T47D (cell line): ENCODE measurements at regions not wholly inside any gene's neighbourhood (a gene's known extent, or its start where the extent isn't known, plus 50 kb on each side); places are given as distances from the start of the nearest gene placed in this dataset.

ENCODE experiments used
- DNase-seq, 2 experiments: peaks; one replicate each; pipeline versions ENCODE4 v3.0.0 to v3.0.0-alpha.2; 2011 to 2012; ENCODE audit warnings: low read depth in 1 of 2, low spot score in 1 of 2
- JUND ChIP-seq: IDR thresholded peaks from 2 replicates; pipeline ENCODE4 v1.6.1; 2012; ENCODE audit warnings: low read depth
- in situ Hi-C: cut with HindIII; loops from 2 replicates; pipeline ENCODE4 v1.10.0; 2016; ENCODE audit warnings: low sequenced_read_pairs, low pct_unique_long_range_greater_than_20kb

DNA sequence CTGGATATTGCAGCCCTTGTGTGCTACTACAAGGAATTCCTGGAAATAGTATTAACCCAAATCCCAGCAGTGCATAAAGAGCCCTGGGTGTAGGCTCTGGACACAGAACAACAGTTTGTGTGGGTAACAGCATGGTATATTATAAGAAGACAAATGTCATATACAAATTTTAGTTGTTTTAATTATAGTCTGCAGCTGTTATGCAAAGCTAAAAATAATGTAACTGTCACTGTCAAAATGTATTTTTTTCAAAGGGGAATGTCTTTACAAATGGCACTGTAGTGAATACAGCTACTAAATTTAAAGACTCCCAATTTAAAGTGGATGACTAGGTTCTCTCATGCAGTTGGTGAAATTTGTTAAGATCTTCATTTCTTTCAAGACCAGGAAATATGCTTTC, 339.0 kb downstream of the GPR37 start:
- TF ChIP-seq JUND = no peak
- DNase-seq = no peak
- in situ Hi-C loops = no loop called here

DNA sequence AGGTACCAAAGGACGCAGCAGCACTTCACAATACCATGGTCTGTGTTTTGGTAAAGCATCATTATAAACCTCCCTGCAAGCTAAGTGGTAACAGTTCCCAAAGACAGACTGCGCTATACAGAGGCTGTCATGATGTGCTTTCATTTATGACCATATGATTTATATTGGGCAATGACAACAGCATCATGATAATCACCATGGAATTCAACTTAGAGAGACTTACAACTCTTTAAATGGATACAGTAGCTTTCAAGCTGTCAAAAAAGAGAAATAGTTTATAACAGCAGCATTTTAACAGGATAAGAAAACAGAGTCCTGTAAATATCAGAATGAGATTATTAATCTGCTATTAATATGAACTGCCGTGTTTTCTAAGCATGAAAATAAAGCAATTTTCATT, 341.7 kb downstream of the GPR37 start:
- in situ Hi-C loops = no loop called here
- DNase-seq = no peak

DNA sequence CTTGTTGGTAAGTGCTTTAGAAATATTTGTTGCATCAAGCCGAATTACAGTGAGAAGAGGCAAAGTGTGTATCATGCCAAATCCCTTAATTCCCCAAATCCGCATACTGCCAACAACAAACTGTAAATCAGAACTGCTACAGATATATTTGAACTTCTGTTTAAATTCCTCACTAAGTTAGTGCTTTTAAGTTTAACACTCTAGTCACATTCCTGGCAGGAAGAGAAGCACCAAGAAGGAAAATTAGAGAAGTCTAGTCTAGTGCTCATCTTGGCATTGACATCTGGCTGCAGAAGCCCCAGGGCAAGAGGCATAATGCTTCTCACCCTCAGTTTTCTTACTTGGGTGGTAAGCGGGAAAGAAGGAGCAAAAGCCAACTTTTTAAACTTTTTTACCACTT, 343.5 kb downstream of the GPR37 start:
- TF ChIP-seq JUND = no peak
- in situ Hi-C loops = no loop called here
- no peak for DNase-seq

More for the DNA sequence above, 341.7 kb downstream of the GPR37 start:
- TF ChIP-seq JUND = no peak

DNA sequence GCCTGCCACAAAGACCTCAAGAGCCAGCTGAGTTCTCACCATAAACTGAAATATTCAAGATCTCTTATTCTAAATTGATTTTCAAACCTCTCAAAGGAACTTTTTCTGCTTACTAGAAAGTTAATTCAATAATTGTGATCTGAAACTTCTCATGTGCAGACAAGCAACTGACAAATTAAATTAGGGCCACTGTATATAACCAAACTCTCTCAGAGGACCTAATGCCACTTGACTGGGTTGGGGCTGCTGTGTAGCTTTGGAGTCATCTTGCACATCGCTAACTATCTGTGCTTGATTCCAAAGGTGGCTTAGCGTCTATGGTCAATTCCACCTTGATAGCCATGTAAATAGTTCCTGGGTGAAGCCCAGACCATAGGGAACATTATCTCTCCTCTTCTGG, 345.2 kb downstream of the GPR37 start:
- DNase-seq = no peak
- in situ Hi-C loops = no loop called here
- TF ChIP-seq JUND = no peak

DNA sequence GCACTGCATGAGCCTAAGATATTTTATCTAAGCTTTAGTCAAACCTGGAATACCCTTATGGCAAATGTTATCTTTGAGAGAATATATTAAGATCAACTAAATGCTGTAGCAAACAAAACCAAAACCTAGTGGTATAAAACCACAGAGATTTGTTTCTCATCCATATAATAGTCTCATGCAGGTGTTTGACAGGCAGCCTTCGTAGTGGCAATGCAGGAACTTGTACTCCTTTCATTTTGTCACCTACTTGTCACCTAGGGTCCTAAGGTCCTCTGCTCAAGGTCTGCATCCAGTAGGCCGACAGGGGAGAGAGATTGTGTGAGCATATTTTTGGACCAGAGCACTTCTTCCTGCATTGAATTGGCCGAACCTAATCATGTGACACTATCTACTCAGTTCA, 352.6 kb downstream of the GPR37 start:
- in situ Hi-C loops = no loop called here
- no peak for DNase-seq
- no peak for TF ChIP-seq JUND

DNA sequence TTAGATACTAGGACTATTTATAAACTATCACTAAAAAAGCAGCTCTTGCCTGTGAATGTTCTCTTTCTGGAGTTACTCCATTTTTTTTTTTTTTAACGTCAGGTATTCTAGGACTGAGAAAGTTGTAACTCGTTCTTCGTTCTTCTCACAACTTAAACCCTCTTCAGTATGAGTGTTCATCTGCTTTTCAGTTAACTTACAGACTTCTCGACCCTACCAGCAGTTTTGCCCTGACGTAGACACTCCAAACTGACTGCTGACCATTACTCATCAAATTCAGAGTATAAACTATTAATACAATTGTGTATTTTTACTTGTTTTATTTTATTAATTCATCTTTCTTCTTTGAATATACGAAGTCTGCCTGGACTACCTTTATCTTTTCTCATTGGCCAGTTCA, 353.1 kb downstream of the GPR37 start:
- in situ Hi-C loops = no loop called here

DNA sequence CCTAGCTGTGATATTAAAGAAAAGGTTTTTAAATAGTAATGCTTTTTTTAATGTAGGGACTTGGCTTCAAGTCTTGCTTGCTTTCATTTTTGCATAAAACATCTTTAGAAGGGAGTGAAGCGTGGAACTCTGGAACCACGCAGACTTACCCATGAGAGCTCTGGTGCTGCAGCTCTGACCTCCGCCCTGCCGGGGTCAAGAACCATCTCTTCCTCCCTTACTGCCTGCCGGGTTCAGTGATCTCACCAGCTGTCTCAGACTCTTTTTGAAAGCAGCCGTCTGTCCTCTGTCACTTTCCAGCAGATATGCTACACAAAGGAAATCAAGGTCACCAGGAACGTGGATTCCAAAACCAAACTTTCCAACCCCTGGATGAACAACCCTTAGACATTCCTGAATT, 353.8 kb downstream of the GPR37 start:
- TF ChIP-seq JUND = no peak
- DNase-seq = no peak
- in situ Hi-C loops = no loop called here

More for the DNA sequence above, 353.1 kb downstream of the GPR37 start:
- no peak for DNase-seq
- no peak for TF ChIP-seq JUND

DNA sequence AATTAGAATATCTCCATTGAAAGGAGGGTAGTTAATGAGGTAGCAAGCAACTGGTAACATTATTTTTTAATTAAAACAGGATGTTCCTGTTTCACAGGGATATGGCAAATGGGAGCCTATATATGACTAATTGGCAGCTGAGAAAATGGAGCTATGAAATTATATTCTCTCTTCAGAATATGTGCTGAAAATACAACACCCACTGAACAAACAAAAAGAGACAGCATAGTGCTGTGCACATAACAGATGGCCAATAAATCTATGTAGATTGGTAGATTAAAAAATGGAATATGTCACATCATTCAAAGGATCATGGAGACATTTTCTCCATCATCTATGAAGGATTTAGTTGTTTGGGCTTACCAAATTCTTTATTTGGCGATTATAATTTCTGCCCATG, 362.0 kb downstream of the GPR37 start:
- no peak for TF ChIP-seq JUND
- in situ Hi-C loops = no loop called here
- no peak for DNase-seq

DNA sequence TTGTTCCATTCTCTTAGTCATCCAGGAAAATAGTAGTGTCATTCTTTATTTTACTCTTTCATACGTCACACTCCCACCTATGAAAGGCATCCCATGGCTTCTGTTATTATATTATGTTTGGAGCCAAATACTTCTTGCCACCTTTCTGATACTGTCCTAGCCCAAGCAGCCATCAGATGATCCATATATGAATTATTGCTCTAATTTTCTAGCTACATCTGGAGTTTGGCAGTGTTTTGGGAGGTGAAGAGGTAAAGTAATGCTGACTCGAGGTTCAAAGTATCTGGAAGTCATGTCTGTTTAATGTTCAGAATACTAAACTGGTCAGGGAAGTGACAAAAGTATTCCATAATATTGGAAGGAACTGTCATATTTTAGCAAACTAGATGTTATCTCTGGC, 362.5 kb downstream of the GPR37 start:
- no peak for DNase-seq
- in situ Hi-C loops = no loop called here
- no peak for TF ChIP-seq JUND

DNA sequence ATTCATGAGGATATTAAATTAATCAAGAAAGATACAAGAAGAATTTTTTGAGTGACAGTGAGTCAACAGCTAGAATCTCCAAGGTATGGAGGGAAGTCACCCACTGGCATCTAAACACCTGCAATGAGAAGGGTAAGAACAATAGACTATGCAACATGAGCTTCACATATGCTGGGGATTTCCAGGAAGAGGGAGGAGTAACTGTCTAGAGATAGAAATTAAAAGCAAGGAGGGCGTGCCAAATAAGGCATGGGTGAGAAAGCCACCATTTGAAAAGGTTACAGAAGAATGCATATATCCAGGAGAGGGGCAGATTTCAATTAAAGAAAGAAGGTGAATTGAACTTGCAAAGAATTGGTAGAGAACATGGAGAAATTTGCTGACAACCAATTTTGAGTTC, 365.7 kb downstream of the GPR37 start:
- DNase-seq = no peak
- in situ Hi-C loops = no loop called here
- TF ChIP-seq JUND = no peak

DNA sequence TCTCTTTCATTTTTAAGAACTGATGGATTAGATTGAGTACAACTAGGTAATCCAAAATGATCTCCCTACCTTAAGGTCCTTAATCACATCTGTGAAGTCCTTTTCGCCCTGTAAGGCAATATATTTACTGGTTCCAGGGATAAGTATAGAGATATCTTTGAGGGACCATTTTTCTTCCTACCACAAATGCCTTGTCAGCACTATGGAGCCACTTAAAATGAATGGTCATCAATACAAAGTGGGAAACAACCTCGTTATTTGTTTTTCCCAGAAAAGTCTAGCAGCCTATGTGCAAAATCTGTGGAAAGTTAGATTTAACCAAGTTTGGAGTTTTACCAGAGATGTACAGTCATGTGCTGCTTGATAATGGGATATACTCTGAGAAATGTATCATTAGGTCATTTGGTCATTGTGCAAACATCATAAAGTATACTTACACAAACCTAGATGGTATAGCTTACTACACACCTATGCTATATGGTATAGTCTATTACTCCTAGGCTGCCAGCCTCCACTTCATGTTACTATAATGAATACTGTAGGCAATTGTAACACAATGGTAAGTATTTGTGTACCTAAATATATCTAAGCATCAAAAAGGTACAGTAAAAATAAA, 366.2 kb upstream of the TMEM229A start:
- DNase-seq = no peak
- in situ Hi-C loops = no loop called here
- no peak for TF ChIP-seq JUND

DNA sequence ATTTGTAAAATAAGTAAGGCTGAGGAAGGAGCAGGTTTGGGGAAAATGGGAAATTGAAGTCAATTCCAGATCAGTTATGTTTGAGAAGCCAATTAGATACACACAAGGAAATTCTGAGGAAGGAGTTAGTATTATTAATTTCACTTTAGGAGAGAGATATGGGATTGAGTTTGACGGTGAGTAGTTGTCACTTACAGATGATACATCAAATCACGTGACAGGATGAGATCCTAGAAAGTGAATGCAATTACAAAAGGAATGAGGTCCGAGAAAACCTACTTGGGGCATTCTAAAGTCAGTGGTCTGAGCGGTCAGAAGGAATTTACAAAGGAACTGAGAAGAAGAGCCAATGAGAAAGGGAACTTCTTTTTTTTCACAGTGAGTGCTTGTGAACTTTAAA, 364.3 kb upstream of the TMEM229A start:
- no peak for TF ChIP-seq JUND
- no peak for DNase-seq
- in situ Hi-C loops = no loop called here

DNA sequence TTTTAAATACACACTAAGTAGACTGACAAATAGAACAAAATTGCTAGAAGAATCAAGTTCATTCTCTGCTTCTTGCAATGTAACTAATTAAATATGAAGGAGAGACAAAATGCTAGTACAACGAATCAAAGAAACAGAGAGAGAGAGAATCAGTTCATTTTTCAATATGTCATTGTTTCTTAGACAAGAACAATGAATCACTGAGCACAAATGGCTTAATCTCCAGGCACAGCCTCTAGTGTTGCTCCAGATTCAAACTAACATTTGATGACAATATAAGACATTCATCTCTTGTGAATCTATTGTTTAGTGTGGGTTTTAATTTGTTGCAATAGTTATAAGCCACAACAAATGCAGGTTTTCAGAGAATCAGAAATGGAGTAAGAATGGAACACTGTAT, 357.4 kb upstream of the TMEM229A start:
- no peak for TF ChIP-seq JUND
- in situ Hi-C loops = no loop called here
- DNase-seq = no peak

DNA sequence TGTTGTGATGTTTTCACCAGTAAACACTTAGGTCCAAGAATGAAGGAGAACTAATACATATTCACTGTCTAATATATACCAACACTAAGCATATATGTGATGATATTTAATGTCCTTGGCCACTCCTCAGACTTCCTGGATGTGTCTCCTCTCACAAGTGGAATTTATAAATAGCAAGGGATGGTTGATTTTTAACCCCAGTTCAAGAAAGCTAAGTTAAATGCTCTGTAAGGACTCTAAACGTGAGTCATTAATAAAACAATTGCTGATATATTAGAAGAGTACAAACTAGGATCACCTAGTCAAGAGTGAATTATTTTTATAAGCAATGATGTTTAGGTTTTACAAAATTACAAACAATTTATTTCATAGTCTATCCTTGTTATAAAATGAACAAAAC, 355.9 kb upstream of the TMEM229A start:
- no peak for DNase-seq
- TF ChIP-seq JUND = no peak
- in situ Hi-C loops = no loop called here
